Ishikawa (cell line): ENCODE measurements at regions not wholly inside any gene's neighbourhood (a gene's known extent, or its start where the extent isn't known, plus 50 kb on each side); places are given as distances from the start of the nearest gene placed in this dataset.

Experiments used
- CREB1 ChIP-seq: IDR thresholded peaks from 2 replicates; pipeline ENCODE4 v1.6.1; 2012; ENCODE audit warnings: low read depth
- EGR1 ChIP-seq: IDR thresholded peaks from 2 replicates; pipeline ENCODE4 v1.6.1; 2012
- FOXM1 ChIP-seq: IDR thresholded peaks from 2 replicates; pipeline ENCODE4 v1.6.1; 2012; ENCODE audit warnings: low read depth, borderline replicate concordance
- TAF1 ChIP-seq: IDR thresholded peaks from 2 replicates; pipeline ENCODE4 v1.6.1; 2012; ENCODE audit warnings: low read depth, mild to moderate bottlenecking
- YY1 ChIP-seq: IDR thresholded peaks from 2 replicates; pipeline ENCODE4 v1.6.1; 2012; ENCODE audit warnings: low read depth
- TF ChIP-seq, protein P1 (sequence below): IDR thresholded peaks from 2 replicates; pipeline ENCODE4 v1.6.1; 2012

DNA sequence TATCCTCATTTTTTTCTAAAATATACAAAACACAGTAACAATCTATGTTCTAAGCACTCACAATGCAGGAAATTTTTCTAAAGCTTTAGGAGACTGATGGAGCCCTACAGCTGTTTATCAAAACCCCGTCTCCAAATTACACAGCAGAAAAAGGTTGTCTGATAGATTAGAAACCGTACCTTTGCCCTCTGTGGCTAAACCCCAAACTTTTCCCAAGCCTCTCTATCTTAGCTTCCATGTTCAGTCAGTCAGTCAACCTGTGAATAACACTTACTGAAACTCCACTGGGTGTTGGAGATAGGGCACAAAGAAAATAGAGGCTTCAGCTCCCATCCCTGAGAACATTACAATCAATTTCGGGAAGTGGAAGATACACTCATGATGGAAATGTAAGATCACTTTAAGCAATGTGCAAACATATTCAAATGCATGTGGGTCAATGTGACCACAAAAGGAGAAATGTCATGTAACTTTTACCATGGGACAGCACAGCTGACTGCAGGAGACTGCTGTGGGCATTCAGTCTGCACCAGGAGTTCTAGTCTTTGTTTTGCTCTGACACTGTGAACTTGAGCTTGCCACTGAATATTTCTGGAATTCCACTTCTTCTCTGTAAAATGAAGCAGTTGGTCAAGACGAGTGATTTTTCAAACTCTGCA lies 279.5 kb upstream of the PIK3R1 start:
- no peak for TF ChIP-seq TAF1
- no peak for TF ChIP-seq CREB1
- TF ChIP-seq EGR1, result no peak
- TF ChIP-seq, protein P1, sequence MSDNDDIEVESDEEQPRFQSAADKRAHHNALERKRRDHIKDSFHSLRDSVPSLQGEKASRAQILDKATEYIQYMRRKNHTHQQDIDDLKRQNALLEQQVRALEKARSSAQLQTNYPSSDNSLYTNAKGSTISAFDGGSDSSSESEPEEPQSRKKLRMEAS, result no peak
- TF ChIP-seq YY1, result no peak
- TF ChIP-seq FOXM1, result no peak
